OCI-LY3 (cell line): ENCODE measurements at regions not wholly inside any gene's neighbourhood (a gene's known extent, or its start where the extent isn't known, plus 50 kb on each side); places are given as distances from the start of the nearest gene placed in this dataset.

Source experiments
- H2AFZ ChIP-seq: fragments of 200-600, 300-600 bp; shearing (Covaris generic); 2 replicates; pipeline ENCODE4 v1.6.0; 2014; ENCODE audit warnings: antibody characterized with exemption, low read depth, low read length
- H3K27ac ChIP-seq: fragments of 200-600, 300-600 bp; sonication (generic); 2 replicates; pipeline ENCODE4 v1.5.1; 2014; ENCODE audit warnings: mild to moderate bottlenecking, low read length, moderate library complexity, mixed read lengths
- H3K27me3 ChIP-seq: fragments of 200-600, 300-600 bp; sonication (generic); 2 replicates; pipeline ENCODE4 v1.6.1; 2014; ENCODE audit warnings: low read depth, low read length, mixed read lengths
- H3K36me3 ChIP-seq: fragments of 200-600, 300-600 bp; sonication (generic); replicated peaks from 2 replicates; pipeline ENCODE3; 2014; ENCODE audit warnings: low read depth, low read length, mixed read lengths
- H3K4me1 ChIP-seq: fragments of 300-600, 200-600 bp; sonication (generic); 2 replicates; pipeline ENCODE4 v1.6.1; 2014; ENCODE audit warnings: low read length, mixed read lengths
- H3K4me2 ChIP-seq: fragments of 200-600, 300-600 bp; sonication (generic); 2 replicates; pipeline ENCODE4 v1.6.1; 2014; ENCODE audit warnings: low read length, mixed read lengths
- H3K4me3 ChIP-seq: fragments of 300-600, 200-600 bp; sonication (generic); 2 replicates; pipeline ENCODE4 v1.5.1; 2014; ENCODE audit warnings: antibody characterized with exemption, mild to moderate bottlenecking, low read length, moderate library complexity
- H3K79me2 ChIP-seq: fragments of 300-600, 200-600 bp; shearing (Covaris generic); 2 replicates; pipeline ENCODE4 v1.6.1; 2014; ENCODE audit warnings: mild to moderate bottlenecking, low read length, mixed read lengths
- H3K9ac ChIP-seq: fragments of 300-600, 200-600 bp; shearing (Covaris generic); 2 replicates; pipeline ENCODE4 v1.6.0; 2014; ENCODE audit warnings: mild to moderate bottlenecking, low read length, moderate library complexity
- H3K9me3 ChIP-seq: fragments of 200-600, 300-600 bp; shearing (Covaris generic); 2 replicates; pipeline ENCODE4 v1.6.1; 2014; ENCODE audit warnings: low read length, mixed read lengths; ENCODE audit not compliant: insufficient read depth
- H4K20me1 ChIP-seq: fragments of 200-600, 300-600 bp; sonication (generic); 2 replicates; pipeline ENCODE4 v1.6.1; 2016; ENCODE audit warnings: low read length, mixed read lengths; ENCODE audit not compliant: insufficient read depth
- CTCF ChIP-seq: fragments of 200-600, 300-600 bp; sonication (generic); IDR thresholded peaks from 2 replicates; pipeline ENCODE4 v1.5.1; 2014; ENCODE audit warnings: antibody characterized with exemption, low read length, low read depth
- EZH2phosphoT487 ChIP-seq: fragments of 200-600 bp; shearing (Covaris generic); IDR thresholded peaks from 2 replicates; pipeline ENCODE4 v1.6.1; 2018; ENCODE audit warnings: antibody characterized with exemption, mixed run types, low read depth

- H3K9ac ChIP-seq = no peak overlapping the region
- TF ChIP-seq EZH2phosphoT487 = no peak
- H4K20me1 ChIP-seq = no peaks in the 10 kb centered on the region
- no peaks in the 10 kb centered on the region for H3K27me3 ChIP-seq
- H3K4me3 ChIP-seq = no peak overlapping the region
- no peaks in the 10 kb centered on the region for H3K36me3 ChIP-seq
- H3K79me2 ChIP-seq = no peaks in the 10 kb centered on the region
- no peak overlapping the region for H2AFZ ChIP-seq
- H3K9me3 ChIP-seq = no peaks in the 10 kb centered on the region
- H3K4me1 ChIP-seq = no peaks in the 10 kb centered on the region
- H3K27ac ChIP-seq = no peak overlapping the region
- no peak overlapping the region for H3K4me2 ChIP-seq
Measured at GRCh38 chr20:12729326-12729725, 279.4 kb upstream of the SPTLC3 start.

- TF ChIP-seq EZH2phosphoT487 = no peak
- TF ChIP-seq CTCF = no peak
Measured at GRCh38 chr20:12733811-12734210, 275.0 kb upstream of the SPTLC3 start.

GRCh38 chr20:12737497-12737896, 271.3 kb upstream of the SPTLC3 start:
- H3K36me3 ChIP-seq = no peaks in the 10 kb centered on the region
- H3K9ac ChIP-seq = no peak overlapping the region
- H3K9me3 ChIP-seq = no peaks in the 10 kb centered on the region
- no peak for TF ChIP-seq EZH2phosphoT487
- no peak for TF ChIP-seq CTCF
- no peaks in the 10 kb centered on the region for H3K4me1 ChIP-seq
- no peak overlapping the region for H3K27ac ChIP-seq
- no peaks in the 10 kb centered on the region for H3K79me2 ChIP-seq
- H3K27me3 ChIP-seq = no peaks in the 10 kb centered on the region
- no peak overlapping the region for H3K4me2 ChIP-seq
- no peak overlapping the region for H2AFZ ChIP-seq
- no peaks in the 10 kb centered on the region for H4K20me1 ChIP-seq
- no peak overlapping the region for H3K4me3 ChIP-seq

More at GRCh38 chr20:12733811-12734210, 275.0 kb upstream of the SPTLC3 start:
- Histone ChIP-seq H4K20me1 (no peaks in the 10 kb centered on the region), H3K4me3 (no peak overlapping the region), H2AFZ (no peak overlapping the region), H3K9ac (no peak overlapping the region), H3K9me3 (no peaks in the 10 kb centered on the region), H3K27ac (no peak overlapping the region), H3K79me2 (no peaks in the 10 kb centered on the region), H3K27me3 (no peaks in the 10 kb centered on the region), H3K36me3 (no peaks in the 10 kb centered on the region), H3K4me2 (no peak overlapping the region), H3K4me1 (no peaks in the 10 kb centered on the region)

GRCh38 chr20:12737900-12738299, 270.9 kb upstream of the SPTLC3 start:
- Histone ChIP-seq H3K27ac (no peak overlapping the region), H2AFZ (no peak overlapping the region), H3K4me3 (no peak overlapping the region), H4K20me1 (no peaks in the 10 kb centered on the region), H3K9ac (no peak overlapping the region), H3K36me3 (no peaks in the 10 kb centered on the region), H3K9me3 (no peaks in the 10 kb centered on the region), H3K4me1 (no peaks in the 10 kb centered on the region), H3K27me3 (no peaks in the 10 kb centered on the region), H3K4me2 (no peak overlapping the region), H3K79me2 (no peaks in the 10 kb centered on the region)
- TF ChIP-seq EZH2phosphoT487 (no peak), CTCF (no peak)

- Histone ChIP-seq H3K27ac (no peak overlapping the region), H3K79me2 (no peaks in the 10 kb centered on the region), H3K27me3 (0 out of 2 replicates have a peak, but pooled peaks cover 4% of the 10 kb centered on the region), H3K4me3 (no peak overlapping the region), H3K9ac (no peak overlapping the region), H3K9me3 (no peaks in the 10 kb centered on the region), H3K4me1 (no peaks in the 10 kb centered on the region), H3K36me3 (no peaks in the 10 kb centered on the region), H3K4me2 (no peak overlapping the region), H4K20me1 (no peaks in the 10 kb centered on the region), H2AFZ (no peak overlapping the region)
- TF ChIP-seq EZH2phosphoT487 = no peak
- no peak for TF ChIP-seq CTCF
Measured at GRCh38 chr20:12740647-12741046, 268.1 kb upstream of the SPTLC3 start.
